ENCODE measurements at regions not wholly inside any gene's neighbourhood (a gene's known extent, or its start where the extent isn't known, plus 50 kb on each side); places are given as distances from the start of the nearest gene placed in this dataset.

DNA sequence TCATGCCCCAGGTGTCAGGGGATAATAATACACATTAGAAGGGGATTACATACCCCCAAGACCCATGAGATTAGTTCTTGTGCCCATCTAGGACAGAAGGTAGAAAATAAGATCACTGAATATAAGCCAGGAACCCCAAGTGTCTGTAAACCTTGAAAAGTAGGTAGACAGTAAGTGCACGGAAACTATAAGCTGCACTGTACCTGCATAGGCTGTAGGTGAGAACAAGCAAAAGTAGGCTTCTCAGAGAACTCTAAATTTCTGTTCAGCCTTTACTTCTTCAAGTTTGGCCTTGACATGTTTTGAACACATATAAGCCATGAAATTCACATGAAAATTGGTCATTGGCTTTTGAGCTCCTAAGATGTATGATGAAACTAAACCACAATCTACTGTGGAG is 113.0 kb upstream of the FSIP2 start:
- TF ChIP-seq, protein P1, sequence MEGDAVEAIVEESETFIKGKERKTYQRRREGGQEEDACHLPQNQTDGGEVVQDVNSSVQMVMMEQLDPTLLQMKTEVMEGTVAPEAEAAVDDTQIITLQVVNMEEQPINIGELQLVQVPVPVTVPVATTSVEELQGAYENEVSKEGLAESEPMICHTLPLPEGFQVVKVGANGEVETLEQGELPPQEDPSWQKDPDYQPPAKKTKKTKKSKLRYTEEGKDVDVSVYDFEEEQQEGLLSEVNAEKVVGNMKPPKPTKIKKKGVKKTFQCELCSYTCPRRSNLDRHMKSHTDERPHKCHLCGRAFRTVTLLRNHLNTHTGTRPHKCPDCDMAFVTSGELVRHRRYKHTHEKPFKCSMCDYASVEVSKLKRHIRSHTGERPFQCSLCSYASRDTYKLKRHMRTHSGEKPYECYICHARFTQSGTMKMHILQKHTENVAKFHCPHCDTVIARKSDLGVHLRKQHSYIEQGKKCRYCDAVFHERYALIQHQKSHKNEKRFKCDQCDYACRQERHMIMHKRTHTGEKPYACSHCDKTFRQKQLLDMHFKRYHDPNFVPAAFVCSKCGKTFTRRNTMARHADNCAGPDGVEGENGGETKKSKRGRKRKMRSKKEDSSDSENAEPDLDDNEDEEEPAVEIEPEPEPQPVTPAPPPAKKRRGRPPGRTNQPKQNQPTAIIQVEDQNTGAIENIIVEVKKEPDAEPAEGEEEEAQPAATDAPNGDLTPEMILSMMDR (IDR thresholded peaks at IDR 0.05): no peak
- no peak for TF ChIP-seq POLR2A (IDR thresholded peaks at IDR 0.05)
